Vagina (tissue), 2 donors: ENCODE measurements at regions not wholly inside any gene's neighbourhood (a gene's known extent, or its start where the extent isn't known, plus 50 kb on each side); places are given as distances from the start of the nearest gene placed in this dataset.

Experiments
- CTCF ChIP-seq, 3 experiments: fragments of 450-650 bp in 2 of 3; fragments of 200-600 bp in 1 of 3; sonication (generic) in 1 of 3; IDR thresholded peaks; one replicate each; pipeline ENCODE4 v1.5.1; 2017 to 2019; ENCODE audit warnings: antibody characterized with exemption in 3 of 3, mild to moderate bottlenecking in 2 of 3, moderate library complexity in 2 of 3
- POLR2AphosphoS5 ChIP-seq, 2 donors: sonication (generic); formaldehyde crosslinking; IDR thresholded peaks; one replicate each; pipeline ENCODE4 v1.9.0; 2017; ENCODE audit warnings: antibody characterized with exemption in 2 of 2, mild to moderate bottlenecking in 2 of 2, low read depth in 1 of 2; ENCODE audit not compliant: insufficient read depth in 1 of 2

- TF ChIP-seq CTCF (IDR thresholded peaks at IDR 0.05) (no peak), POLR2AphosphoS5 (IDR thresholded peaks at IDR 0.05; ENCODE audit: insufficient read depth in 1 of 2, low read depth in 1 of 2) (no peak)
Observed at GRCh38 chr9:29844251-29844650, 2271.0 kb upstream of the C9orf72 start.
